NB4 (cell line): ENCODE measurements at regions not wholly inside any gene's neighbourhood (a gene's known extent, or its start where the extent isn't known, plus 50 kb on each side); places are given as distances from the start of the nearest gene placed in this dataset.

ENCODE experiments used
- DNase-seq: peaks from one replicate; pipeline ENCODE4 v3.0.0; 2010; ENCODE audit warnings: low read depth
- H3K4me3 ChIP-seq: one replicate; pipeline ENCODE4 v1.5.1; 2011; ENCODE audit warnings: mild to moderate bottlenecking, low read depth, low read length, moderate library complexity
- CTCF ChIP-seq: IDR thresholded peaks from one replicate; pipeline ENCODE4 v1.5.1; 2012; ENCODE audit warnings: low read depth, low read length
- MAX ChIP-seq: IDR thresholded peaks from 2 replicates; pipeline ENCODE4 v1.6.1; 2011; ENCODE audit warnings: low read depth, low read length
- MYC ChIP-seq: IDR thresholded peaks from 2 replicates; pipeline ENCODE4 v1.6.1; 2011; ENCODE audit warnings: low read depth, low read length
- POLR2A ChIP-seq: IDR thresholded peaks from 2 replicates; pipeline ENCODE4 v1.6.1; 2011; ENCODE audit warnings: mild to moderate bottlenecking; ENCODE audit not compliant: insufficient read length; ENCODE audit errors: extremely low read depth

DNA sequence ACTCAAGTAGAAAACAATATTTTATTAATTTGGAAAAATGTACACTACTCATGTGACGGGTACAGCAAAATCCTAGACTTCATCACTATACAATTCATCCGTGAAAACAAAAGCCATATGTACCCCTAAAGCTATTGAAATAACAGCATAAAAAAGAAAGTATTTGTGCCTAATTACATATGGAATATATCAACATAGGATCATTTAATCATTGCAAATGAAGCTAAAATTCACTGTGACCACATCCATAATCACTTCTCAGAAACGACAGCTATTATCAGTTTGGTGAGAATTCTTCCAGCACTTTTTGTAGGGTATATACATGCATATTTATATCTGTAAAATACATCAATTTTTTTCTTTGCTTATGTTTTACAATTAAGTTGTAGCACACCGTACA, 128.0 kb downstream of the ARL4A start:
- no peak overlapping the region for H3K4me3 ChIP-seq
- no peak for TF ChIP-seq POLR2A
- TF ChIP-seq CTCF = no peak
- TF ChIP-seq MYC = no peak
- no peak for TF ChIP-seq MAX
- no peak for DNase-seq

- no peak for TF ChIP-seq POLR2A
- no peak for TF ChIP-seq MAX
- TF ChIP-seq MYC = no peak
- TF ChIP-seq CTCF = no peak
- DNase-seq = peak; percentile 18
- H3K4me3 ChIP-seq = no peak overlapping the region
Measured at GRCh38 chr7:12815871-12816270, 128.4 kb downstream of the ARL4A start.

GRCh38 chr7:12820777-12821176, 133.3 kb downstream of the ARL4A start:
- no peak for TF ChIP-seq MYC
- no peak for TF ChIP-seq POLR2A
- no peak for TF ChIP-seq CTCF
- no peak for TF ChIP-seq MAX

DNA sequence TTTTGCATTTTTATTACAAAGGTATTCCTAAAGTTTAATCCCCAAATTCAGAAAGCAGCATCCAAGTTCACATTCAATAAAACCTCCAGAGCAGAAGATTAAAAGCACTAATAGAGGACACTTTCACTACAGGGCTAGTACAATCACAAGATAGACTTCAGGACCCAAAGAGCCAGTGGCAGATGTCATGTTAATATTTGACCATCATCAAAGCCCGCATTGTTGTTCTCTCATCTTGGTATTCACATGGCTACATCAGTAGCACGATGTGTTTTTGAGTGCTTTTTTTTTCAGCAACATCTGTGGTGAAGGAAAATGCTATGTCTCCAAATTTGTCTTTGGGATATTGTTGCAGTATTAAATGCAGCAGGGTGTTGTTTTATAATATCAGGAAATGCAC, 134.3 kb downstream of the ARL4A start:
- TF ChIP-seq MYC (no peak), POLR2A (no peak), CTCF (no peak), MAX (no peak)
- no peak for DNase-seq
- no peak overlapping the region for H3K4me3 ChIP-seq

More at GRCh38 chr7:12820777-12821176, 133.3 kb downstream of the ARL4A start:
- no peak overlapping the region for H3K4me3 ChIP-seq
- DNase-seq = no peak

- TF ChIP-seq MYC = no peak
- TF ChIP-seq MAX = no peak
- no peak for TF ChIP-seq CTCF
- TF ChIP-seq POLR2A = no peak
- no peak for DNase-seq
- H3K4me3 ChIP-seq = no peak overlapping the region
Measured at GRCh38 chr7:12826079-12826478, 138.6 kb downstream of the ARL4A start.
